HG02571 (cell line): ENCODE measurements at regions not wholly inside any gene's neighbourhood (a gene's known extent, or its start where the extent isn't known, plus 50 kb on each side); places are given as distances from the start of the nearest gene placed in this dataset.
"Not testable (repeated sequence)": the region's sequence is repeated elsewhere in the genome, so short reads cannot be mapped to it uniquely, and the experiment has no call there.

Source experiments
- ATAC-seq: cut with Tn5 transposase; IDR thresholded peaks from one replicate; pipeline ENCODE4 v1.9.1; 2021; ENCODE audit warnings: mild to moderate bottlenecking, moderate library complexity; ENCODE audit not compliant: unreplicated experiment

DNA sequence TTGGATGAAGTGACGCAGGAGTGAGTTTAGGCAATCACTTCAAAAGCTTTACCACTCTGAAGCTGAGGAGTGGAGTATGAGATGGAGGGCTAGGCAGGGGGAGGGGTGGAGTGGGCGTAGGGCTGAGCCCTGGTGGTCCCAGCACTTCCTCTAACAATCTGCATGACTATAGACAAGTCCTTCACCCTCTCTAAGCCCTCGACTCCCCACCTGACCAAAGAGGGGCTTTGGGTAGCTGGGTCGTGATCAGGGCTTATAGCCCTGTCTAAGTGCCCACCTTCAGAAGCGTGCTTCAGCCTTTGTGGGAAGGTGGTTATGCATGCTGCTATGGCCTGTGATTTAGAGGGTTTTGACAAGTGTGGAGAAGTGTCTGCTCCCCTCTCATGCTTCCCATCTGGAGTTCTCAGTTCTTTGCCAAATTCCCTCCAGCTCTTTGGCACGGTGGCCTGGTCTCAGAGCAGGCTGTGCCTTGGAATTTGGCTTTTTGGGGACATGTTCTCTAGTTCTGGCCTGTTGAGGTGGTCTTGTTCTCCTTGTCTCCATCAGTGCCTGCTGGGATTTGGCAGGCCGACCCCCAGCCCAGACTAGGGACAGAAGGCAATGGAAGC is 53.0 kb downstream of the ACTBL2 start:
- ATAC-seq, result no peak

DNA sequence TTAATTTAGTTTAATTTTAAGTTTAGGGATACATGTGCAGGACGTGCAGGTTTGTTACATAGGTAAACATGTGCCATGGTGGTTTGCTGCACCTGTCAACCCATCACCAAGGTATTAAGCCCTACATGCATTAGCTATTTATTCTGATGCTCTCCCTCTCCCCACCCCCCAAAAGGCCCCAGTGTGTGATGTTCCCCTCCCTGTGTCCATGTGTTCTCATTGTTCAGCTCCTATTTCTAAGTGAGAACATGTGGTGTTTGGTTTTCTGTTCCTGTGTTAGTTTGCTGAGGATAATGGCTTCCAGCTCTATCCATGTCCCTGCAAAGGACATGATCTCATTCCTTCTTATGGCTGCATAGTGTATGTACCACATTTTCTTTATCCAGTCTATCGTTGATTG is 53.6 kb downstream of the ACTBL2 start:
- ATAC-seq, result not testable (repeated sequence)

DNA sequence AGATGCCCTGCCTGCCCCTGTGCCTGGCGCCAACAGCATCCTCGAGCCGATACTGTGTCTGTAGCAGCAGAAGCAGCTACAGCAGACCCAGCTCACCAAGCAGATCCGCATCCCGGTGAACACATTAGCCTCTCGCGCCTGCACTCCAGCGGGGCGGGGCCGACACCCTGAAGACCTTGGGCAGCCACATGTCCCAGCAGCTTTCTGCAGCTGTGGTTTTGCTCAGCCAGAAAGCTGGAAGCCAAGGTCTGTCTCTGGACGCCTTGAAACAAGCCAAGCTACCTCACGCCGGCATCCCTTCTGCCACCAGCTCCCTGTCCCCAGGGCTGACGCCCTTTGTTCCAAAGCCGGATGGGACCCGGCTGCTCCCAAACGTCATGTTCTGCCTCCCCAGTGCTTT is 59.6 kb downstream of the ACTBL2 start:
- no peak for ATAC-seq

DNA sequence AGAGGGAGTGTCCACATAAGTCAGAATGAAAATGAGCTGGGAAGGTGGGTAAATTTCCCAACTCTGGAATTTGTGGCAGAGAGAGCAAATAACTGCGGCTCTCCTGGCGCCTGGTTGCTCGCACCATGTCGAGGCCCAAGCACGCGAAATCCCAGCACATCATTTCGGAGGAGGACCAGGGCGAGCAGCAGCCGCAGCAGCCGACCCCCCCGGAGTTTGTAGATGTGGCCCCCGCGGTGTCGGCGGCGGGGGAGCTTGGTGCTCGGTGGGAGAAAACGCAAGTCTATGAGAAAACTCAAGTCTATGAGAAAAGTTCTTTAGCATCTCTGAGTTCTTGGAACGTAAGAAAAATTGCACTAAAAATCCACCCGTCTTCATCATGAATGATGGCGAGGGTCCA is 60.3 kb downstream of the ACTBL2 start:
- ATAC-seq, result no peak

DNA sequence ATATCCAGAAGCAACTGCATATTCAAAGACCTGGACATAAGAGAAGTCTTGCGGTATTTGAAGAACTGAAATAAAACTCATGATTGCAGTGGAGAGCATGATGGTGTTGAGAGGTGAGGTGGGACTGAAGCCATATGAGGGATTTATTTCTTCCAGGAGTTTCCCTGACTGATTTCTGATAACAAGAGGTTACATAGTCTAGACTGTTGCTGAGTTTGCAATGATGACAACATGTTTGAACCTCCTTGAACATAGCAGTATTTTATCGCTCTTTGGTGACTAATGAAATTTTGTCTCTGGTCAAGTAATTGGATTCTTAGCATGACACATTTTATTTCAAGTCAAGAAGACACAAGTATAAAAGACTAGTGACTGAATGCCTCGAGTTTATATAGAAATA is 61.8 kb downstream of the ACTBL2 start:
- no peak for ATAC-seq

DNA sequence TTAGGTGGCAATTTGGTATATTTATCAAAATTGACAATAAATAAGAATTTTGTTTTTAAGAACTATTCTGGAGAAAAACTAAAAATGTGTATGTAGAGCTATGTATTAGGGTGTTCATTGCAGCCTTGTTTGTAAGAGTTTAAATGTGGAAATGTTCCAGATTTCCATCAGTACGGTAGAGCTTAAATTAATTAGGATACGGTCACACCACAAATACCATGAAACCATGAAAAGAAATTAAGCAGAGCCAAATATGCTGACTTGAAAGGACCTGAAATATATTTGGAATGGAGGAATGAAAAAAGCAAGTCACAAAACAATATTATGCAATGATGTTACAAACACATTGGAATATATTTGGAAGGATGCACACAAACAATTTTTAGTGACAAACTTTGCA is 64.6 kb downstream of the ACTBL2 start:
- ATAC-seq, result no peak

DNA sequence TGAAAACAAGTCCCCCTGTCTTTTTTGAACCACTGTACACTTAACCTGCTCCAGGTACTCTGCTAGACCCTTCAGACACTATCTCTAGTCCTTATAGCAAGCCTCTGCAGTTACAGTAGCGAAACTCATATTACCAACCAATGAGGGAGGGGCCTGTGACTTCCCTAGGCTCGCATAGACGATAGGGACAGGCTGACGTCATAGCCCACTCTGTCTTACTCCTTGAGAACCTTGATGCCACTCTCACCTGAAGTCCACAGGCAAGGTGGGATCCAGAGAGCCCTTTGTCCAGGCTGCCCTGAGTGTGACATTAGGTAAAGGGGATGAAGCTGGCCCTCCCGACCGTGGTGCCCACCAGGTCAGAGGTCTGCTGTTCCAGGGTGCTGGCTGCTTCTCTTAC is 65.3 kb downstream of the ACTBL2 start:
- no peak for ATAC-seq

DNA sequence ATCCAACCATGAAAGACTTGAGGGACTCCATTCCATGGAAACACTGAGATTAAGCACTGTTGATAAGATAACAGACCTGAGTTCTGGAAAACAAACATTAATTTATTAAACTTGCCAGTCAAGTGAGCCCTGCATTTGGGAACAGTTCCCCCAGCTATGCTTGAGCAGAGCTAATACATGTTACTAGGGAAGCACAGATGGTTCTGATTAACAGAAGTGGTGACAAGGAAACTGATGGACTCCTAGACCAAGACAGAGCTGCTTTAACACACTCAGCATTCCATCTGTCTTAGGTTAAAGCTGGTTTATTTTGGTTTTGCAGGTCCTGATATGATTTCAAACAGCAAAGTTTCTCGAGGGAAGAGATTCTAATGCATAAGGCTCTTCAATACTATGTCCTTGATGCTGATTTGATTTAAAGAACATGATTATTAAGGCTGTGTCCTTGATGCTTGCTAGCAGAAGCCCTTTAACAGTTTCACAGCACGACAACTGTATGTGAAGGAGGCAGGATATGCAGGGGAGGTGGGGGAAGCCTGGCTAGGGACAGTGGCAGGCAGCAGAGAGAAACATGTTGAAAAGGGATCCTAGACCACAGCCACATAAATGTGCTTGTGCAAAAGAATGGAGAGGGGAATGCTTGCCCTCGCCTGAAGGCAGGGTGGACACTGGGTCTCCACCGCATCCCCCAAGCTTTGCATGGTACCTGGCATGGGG is 66.2 kb downstream of the ACTBL2 start:
- no peak for ATAC-seq

DNA sequence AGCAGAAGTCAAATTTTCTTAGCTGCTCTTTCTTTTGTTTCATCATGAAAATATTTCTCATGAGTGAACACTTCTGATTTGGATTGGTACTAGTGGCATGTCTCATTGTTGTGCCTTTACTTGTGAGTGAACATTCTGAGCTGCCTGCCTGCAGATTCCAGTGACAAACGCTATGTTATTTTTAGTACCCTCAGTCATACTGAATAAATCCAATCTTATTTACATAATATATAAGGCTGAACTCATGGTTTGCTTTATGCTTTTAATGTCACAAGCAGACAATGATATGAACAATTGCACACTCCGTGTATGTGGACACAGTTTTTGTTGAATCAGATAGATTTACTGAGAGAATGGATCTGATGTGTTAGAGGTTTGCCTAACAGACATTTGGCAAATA is 67.8 kb downstream of the ACTBL2 start:
- no peak for ATAC-seq

DNA sequence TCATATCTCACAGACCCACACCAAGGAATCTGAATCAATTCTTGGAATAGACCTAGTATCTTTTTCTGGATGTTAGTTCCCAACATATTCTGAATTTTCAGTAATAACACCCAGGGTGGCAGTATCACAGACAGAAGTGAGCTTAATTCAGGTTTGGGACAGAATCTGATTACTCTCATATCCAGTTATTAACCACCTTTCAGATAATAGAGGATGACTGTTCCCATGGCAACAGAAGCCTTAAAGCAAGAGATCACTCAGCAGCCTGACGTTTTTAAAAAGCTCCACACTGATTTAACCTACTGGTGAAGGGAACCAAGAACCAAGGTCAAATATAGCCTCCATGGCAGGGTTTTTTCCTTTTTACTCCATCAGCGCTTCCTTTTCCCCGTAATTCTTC is 68.4 kb downstream of the ACTBL2 start:
- ATAC-seq, result no peak

DNA sequence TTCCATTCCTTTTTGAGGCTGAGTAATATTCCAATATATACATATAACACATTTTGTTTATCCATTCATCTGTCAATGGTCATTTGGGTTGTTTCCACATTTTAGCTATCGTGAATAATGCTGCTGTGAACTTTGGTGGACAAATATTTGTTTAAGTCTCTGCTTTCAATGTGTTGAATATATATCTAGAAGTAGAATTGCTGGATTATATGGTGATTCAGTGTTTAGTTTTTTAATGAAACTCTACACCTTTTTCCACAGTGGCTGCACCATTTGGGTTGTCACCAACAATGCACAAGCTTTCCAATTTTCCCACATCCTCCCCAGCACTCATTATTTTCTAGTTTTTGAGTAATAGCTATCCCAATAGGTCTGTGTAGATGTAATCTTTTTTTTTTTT is 69.5 kb downstream of the ACTBL2 start:
- ATAC-seq, result no peak

DNA sequence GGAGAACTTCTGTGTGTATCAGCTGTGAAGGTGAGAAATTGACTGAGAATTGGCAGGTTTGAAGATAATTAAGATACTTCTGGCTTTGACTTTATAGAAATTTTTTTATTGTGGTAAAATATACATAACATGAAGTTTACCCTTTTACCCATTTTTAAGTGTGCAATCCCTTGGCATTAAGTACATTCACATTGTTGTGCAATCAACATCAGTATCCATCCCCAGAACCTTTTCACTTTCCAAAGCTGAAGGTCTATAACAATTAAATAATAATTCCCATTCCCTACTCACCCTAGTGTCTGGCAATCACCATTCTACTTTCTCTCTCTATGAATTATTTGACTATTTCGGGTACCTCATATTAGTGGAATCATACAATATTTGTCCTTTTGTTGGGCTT is 69.9 kb downstream of the ACTBL2 start:
- ATAC-seq, result no peak

DNA sequence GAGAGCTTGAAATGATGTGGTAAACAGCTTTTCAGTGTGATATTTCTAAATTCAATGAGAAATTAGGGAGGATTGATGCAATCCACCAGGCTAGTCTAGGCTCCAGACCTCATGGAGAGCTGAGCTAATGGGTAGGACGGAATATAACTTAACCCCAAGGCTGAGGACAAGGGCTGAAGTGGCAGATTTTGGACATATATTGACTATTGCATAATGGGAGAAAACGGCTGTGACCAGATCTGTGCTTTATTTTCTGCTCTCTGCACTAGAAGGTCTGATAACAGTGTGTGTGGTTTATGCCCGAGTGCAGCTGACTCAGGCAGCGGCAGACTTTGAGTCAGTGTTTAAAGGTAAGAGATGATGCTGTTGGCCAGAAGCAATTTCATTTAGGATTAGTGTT is 70.6 kb downstream of the ACTBL2 start:
- ATAC-seq, result no peak

DNA sequence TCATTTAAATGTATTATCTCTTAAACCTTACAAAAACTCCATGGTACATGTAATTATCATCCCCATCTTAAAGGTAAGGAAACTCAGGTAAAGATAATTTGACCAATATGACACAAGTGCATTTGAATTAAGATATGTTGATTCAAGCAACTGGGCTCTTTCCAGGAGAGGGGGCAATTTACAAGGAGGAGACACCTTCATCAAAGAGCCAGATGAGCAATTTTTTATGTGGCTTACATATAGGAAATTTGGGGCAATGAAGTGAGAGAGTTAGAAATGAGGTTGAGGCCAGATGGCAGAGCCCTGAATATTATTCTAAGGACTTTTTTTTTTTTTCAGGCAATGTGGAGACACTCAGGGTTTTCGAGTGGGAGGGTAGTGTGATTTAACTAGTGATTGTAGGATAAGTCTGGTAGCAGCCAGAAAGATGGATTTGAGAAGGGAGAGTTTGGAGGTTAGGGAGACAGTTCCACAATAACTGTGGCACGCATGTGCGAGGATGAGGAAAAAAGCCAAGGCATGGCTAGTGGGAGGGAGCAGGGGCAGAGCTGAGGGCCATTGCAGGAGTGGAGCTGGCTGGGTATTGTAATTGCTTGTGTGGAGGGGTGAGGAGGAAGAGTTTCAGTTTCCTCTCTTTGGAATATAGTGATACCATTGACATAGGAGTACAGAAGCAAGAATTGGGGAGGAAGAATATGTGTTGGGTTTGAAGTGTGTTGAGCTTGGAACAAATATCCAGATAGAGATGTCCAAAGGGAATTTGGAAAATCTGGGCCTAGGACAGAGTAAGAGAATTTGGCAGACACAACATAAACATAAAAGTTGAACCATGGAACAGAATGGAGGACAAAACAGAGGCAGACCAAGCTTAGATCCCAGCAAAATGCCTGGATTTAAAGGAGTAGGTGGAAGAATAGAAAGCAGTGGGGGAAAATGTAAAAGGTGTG is 72.0 kb downstream of the ACTBL2 start:
- ATAC-seq, result no peak

DNA sequence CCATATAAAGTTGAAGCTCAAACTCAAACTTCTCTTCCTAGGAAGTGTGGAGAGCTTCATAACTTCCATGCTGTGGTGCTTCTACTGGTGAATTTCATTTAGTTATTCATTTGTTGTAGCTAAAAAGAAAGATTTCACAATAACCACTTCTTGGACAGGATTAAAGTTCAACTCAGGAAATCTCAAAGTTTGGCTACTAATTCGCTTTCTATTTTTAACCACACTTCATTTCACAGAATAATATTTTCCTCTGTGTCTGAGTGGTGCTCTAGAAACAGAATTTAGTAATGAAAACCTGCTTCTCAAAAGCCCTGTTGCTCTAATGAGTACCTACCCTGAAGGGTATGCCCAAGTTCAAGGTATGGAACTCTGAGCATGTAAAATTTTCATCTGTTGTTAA is 73.9 kb downstream of the ACTBL2 start:
- ATAC-seq, result no peak

DNA sequence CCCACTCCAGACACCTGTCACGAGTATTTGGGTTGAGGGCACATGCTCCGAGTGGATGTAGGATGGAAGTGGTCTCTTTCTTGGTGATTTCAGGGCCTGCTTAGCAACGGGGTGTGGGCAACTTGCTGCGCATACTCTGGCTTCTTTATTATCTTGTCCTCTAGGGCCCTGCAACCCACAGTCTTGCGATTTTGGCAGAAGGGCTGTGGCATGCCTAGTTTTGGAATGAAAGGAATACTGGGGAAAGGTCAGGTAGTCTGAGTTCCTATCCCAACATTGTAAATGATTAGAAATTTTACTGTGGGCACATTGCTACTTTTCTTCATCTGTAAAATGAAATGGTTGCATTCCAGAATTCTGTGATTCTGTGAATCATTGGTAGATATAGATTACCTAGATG is 74.3 kb downstream of the ACTBL2 start:
- no peak for ATAC-seq

DNA sequence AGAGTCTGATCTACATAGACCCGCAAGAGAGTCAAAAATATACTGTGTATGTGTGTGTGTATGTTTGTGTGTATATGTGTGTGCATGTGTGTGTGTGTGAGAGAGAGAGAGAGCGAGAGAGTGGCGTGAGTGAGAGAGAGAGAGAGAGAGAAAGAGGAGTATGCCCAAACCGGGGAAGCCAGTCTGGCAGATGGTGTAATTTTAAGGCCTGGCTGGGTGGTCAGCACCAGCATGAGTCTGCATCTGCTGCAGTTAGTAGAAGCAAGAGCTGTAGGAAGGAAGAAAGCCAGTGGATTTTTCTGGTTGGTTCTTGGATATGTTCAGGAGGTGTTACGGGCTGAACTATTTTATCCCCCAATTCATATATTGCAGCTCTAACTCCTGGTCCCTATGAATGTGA is 75.2 kb downstream of the ACTBL2 start:
- ATAC-seq, result no peak

DNA sequence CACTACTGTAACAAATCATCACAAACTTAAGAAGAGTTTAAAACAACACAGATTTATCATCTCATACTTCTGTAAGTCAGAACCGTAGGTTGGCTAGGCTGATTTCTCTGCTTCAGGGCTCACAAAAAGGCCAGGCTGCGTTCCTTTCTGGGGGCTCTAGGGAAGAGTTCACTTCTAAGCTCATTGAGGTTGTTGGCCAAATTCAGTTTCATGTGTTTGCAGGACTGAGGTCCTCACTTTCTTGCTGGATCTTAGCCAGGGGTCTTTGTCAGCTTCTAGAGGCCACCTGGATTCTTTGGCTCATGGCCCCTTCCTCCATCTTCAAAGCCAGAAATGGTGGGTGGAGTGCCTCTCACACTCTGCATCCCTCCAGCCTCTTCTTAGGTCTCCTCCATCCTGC is 76.0 kb downstream of the ACTBL2 start:
- ATAC-seq, result no peak

DNA sequence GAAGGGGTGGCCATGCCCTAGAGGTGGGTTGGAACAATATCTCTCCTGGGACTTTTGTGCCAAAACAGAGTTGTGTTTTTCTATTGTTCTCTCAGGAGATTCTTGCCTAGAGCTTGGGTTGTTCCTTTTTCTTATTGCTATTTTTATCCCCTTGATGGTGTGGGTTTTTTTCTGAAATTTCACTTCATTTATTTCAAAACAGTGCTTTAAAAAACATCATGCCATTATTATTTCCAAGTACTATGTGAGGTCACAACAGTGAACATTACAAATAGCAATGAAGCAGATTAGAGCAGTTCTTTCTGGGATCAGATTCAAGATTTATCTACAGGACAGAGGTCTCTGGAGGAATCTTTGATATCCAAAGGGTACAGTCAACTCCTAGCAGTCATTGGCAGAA is 76.6 kb downstream of the ACTBL2 start:
- no peak for ATAC-seq

DNA sequence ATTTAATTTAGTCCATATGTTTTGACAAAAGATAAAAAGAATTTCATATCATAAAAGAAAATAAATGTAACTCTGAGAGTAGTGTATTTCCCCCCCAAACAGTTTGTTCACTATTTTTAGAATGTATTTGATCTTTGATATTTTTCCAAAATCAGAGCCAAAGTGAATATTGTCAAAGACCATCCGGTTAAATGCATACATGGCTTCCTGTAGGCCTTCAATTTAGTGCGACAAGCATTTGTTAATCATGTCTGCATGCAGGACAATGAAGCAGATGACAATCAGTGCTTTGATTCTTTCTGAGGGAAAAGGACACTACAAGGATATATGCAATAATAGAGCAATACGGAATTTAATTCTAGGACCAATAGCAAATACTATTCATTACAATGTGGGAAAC is 79.8 kb downstream of the ACTBL2 start:
- no peak for ATAC-seq

DNA sequence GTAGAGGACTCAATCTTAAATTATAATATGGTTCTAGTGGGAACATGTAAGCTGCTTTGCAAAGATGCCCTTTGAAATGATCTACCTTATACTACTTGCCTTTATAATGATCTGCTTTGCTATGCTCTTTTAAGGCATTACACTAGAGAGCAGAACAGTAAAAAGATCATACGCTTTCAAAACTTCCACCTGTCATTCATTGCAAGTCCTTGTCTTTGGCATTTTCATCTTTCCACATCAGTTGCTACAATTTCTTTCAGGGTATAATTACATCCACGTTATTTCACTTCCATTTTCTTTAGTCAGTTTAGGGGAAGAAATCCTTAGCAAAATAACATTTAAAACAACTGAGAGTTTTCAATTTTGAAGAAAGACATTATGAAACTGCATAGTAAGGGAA is 80.3 kb downstream of the ACTBL2 start:
- ATAC-seq, result no peak
